ENCODE measurements at regions not wholly inside any gene's neighbourhood (a gene's known extent, or its start where the extent isn't known, plus 50 kb on each side); places are given as distances from the start of the nearest gene placed in this dataset.
"Not testable (repeated sequence)": the region's sequence is repeated elsewhere in the genome, so short reads cannot be mapped to it uniquely, and the experiment has no call there.

GRCh38 chr5:176060472-176061268 lies 92.6 kb upstream of the THOC3 start:
- not testable (repeated sequence) for DNase-seq (ENCODE audit: low spot score)

DNA sequence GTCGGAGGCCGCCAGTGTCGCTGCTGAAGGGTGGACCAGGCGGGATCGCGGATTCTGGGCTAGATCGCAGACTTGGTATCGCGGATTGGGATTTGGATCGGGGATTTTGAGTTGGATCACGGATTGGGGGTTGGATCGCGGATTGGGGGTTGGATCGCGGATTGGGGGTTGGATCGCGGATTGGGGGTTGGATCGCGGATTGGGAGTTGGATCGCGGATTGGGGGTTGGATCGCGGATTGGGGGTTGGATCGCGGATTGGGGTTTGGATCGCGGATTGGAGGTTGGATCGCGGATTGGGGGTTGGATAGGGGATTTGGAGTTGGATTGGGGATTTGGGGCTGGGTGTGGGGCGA lies 93.1 kb upstream of the THOC3 start:
- not testable (repeated sequence) for DNase-seq (ENCODE audit: low spot score)

GRCh38 chr5:176061660-176062059 lies 93.5 kb upstream of the THOC3 start:
- not testable (repeated sequence) for DNase-seq (ENCODE audit: low spot score)

- DNase-seq (ENCODE audit: low spot score), result not testable (repeated sequence)
These were observed 98.3 kb upstream of the THOC3 start for GRCh38 chr5:176066262-176066945.

DNA sequence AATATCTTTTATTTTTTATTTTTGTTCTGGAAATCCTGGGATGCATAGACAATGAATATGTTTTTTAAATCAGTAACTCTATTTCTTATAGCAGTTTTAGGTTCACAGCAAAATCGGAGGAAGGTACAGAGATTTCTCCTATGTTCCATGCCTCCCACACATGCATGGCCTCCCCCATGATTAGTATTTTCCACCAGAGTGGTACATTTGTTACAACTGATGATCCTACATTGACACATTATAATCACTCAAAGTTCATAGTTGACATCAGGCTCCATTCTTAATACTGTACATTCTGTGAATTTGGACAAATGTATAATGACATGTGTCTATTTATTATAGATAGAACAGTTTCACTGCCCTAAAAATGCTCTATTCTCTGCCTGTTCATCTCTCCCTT lies 99.0 kb upstream of the THOC3 start:
- not testable (repeated sequence) for DNase-seq (ENCODE audit: low spot score)

DNA sequence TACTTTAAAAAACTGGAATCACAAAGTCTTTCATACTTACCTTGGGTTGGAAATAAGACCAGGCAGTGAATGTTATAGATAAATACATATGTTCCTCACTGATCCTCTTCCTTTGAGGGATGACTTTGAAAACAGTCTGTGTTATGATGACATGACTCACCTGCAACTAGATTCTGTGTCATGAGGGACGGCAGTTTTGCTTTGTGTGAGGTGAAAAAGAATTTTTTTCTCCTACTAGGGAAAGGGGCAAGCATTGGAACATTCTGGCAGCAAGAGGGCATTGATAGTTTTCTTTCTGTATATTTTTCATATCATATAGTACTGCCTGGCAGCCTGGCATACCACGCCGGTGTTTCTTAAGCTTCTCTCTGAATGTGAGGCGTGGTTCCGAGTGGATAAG lies 99.8 kb upstream of the THOC3 start:
- not testable (repeated sequence) for DNase-seq (ENCODE audit: low spot score)

GRCh38 chr5:176073996-176074571 lies 106.0 kb upstream of the THOC3 start:
- not testable (repeated sequence) for DNase-seq (ENCODE audit: low spot score)

- DNase-seq (ENCODE audit: low spot score), result not testable (repeated sequence)
These were observed 115.6 kb upstream of the THOC3 start for GRCh38 chr5:176083717-176084116.

GRCh38 chr5:176103083-176103482 lies 135.0 kb upstream of the THOC3 start:
- DNase-seq (ENCODE audit: low spot score), result not testable (repeated sequence)

DNA sequence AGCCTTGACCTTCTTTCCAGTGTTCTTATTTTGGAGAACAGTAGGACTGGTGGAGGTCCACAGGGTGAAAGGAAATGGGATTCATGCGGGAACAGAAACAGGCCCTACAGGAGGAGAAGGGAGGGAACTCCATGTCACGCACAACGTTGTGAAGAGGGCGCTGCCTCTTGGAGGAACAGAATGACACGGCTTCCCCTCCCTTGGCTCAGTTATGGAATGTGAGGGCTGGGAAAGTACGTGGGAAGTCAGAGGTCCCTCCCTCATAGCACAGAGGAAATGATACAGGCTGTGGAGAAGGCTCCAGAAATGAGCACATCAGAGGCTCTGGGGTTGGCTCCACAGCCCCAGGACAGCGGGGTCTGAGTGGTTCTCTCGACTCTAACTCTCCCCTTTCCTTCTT lies 125.3 kb upstream of the SIMC1 start:
- DNase-seq (ENCODE audit: low spot score), result not testable (repeated sequence)

DNA sequence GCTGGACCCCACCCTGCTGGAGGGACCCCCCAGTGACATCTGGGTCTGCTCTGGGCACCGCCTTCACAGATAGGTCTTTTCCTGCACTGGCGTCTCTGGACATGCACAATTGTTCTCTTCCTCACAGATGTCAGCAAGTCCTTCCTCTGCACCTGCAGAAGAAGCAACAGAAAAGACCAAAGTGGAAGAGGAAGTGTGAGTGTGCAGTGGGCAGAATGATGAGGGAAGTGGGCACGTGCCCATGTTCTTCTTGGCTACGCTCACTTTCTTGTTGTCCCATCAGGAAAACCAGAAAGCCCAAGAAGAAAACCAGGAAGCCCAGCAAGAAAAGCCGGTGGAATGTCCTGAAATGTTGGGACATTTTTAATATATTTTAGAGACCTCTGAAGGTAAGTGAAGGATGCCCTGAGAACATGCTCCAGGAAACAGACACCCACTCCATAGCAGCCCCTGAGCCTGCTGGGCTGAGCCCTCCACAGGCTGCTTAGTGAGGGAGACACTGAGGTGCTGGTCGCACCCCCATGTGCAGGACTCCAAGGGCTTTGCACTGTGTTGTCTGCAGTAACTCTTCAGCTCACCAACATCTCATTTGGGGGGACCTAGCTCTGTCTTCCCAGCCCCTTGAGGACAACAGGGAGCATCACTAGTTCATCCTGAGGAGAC lies 124.4 kb upstream of the SIMC1 start:
- DNase-seq (ENCODE audit: low spot score), result not testable (repeated sequence)

DNA sequence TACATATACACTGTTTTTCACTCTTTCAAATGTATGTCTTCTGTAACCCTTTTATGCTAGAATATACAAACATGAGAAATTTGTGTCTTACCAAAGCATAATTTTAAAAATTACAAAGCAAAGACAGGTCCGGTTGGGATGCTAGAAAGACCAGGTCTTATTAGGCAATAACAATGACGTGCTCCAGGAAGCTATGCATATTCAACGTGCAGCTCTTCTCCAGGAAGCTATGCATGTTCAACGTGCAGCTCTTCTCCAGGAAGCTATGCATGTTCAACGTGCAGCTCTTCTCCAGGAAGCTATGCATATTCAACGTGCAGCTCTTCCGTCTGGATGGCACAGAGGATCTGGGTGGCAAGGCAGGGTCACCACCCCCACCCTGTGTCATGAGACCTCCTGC lies 123.4 kb upstream of the SIMC1 start:
- DNase-seq (ENCODE audit: low spot score), result not testable (repeated sequence)

GRCh38 chr5:176117699-176118238 lies 120.5 kb upstream of the SIMC1 start:
- DNase-seq (ENCODE audit: low spot score), result not testable (repeated sequence)

DNA sequence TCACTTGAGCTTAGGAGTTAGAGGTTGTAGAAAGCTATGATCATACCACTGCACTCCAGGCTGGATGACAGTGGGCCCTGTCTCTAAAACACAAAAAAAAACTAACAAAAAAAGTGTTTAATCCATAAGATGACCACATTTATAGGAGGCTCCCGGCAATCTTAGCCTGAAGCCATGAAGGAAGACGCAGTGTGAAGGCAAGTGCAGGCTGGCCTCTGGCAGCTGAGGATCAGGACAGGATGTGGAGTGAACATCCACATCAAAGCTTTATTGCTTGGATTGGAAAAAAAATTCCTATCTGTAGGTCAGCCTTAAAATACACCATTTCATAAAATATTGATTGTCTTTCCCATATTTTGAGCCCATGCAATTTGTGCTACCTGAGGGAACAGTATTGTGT lies 115.9 kb upstream of the SIMC1 start:
- not testable (repeated sequence) for DNase-seq (ENCODE audit: low spot score)

DNA sequence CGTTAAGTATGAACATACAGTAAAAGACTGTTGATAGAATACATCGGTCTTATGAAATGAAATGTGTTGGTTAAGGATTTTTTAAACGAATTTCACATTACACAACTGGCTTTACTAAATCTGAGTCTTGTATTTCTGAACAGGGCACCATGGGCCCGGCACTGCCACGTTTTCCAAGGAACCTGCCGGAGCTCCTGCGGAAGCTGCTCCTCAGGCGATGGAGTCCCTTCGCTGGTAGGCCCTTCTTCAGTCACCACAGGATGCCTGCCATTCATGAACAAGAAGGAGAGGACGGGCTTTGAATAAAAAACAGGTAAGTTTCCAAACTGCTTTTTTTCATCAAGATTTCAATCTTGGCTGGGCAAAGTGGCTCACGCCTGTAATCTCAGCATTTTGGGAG lies 114.1 kb upstream of the SIMC1 start:
- not testable (repeated sequence) for DNase-seq (ENCODE audit: low spot score)

DNA sequence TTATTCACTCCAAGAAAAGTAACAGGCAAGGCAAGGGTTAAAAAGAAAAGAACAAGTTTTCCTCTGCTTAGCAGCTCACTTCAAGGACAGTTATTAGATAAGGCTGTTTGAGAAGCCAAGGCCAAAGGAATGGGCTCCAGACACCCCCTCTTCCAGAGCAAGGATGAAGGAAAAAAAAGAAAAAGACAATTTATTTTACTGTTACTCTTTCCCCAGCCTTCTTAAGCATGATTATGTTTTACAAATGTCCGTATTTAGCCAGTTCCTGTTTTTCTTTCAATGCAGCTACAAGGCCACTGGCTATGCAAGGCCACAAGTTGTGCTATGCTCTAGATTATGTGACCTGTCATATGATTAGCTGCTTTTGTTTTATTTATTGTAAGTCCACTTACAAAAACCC lies 106.5 kb upstream of the SIMC1 start:
- DNase-seq (ENCODE audit: low spot score), result no peak

DNA sequence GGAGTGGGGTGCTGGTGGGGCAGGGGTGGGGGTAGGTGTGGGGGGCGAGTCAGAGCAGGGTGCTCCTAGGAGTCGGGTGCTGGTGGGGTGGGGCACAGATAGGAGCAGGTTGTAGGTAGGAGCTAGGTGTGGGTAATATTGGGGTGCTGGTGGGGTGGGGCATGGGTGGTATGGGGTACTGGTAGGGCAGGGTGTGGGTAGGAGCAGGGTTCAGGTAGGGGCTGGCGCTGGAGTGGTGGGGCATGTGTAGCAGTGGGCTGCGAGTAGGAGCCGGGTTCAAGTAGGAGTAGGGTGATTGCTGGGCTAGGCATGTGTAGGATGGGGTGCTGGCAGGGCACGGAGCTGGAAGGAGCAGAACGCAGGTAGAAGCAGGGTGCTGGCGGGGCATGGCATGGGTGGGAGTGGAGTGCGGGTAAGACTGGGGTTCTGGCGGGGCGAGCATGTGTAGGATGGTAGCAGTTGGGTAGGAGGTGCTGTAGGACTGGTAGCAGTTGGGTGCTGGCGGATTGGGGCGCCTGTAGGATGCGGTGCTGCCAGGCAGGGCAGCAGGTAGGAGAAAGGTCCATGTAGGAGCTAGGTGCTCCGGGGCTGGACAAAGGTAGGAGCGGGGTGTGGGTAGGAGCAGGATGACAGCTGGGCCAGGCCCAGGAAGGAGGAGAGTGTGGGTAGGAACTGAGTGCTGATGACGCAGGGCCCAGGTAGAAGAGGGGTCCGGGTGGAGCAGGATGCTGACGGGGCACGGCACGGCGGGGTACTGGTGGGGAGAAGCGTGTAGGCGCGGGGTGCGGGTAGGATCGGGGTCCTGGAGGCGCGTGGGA lies 105.5 kb upstream of the SIMC1 start:
- no peak for DNase-seq (ENCODE audit: low spot score)

- DNase-seq (ENCODE audit: low spot score), result no peak
These were observed 104.8 kb upstream of the SIMC1 start for GRCh38 chr5:176133289-176133870.

GRCh38 chr5:176133877-176134276 lies 104.3 kb upstream of the SIMC1 start:
- no peak for DNase-seq (ENCODE audit: low spot score)

- DNase-seq (ENCODE audit: low spot score), result no peak
These were observed 103.5 kb upstream of the SIMC1 start for GRCh38 chr5:176134529-176135223.
